SK-N-SH (cell line): ENCODE measurements at regions not wholly inside any gene's neighbourhood (a gene's known extent, or its start where the extent isn't known, plus 50 kb on each side); places are given as distances from the start of the nearest gene placed in this dataset.

ENCODE experiments used
- CTCF ChIA-PET: fragments of 300-600, 350-600 bp; formaldehyde crosslinking; extraction: SDS; loops from one replicate; lab custom pipeline; 2021; lab: Yijun Ruan, JAX
- POLR2A ChIA-PET: fragments of 350-600 bp; sonication (Branson Sonifier 250); formaldehyde crosslinking; extraction: SDS; loops from one replicate; lab custom pipeline; 2020; ENCODE audit warnings: antibody characterized with exemption, inconsistent platforms; lab: Yijun Ruan, JAX
- DNase-seq: peaks from one replicate; pipeline ENCODE4 v3.0.0; 2012
- H2AFZ ChIP-seq: fragments of 200-600 bp; sonication (generic); 2 replicates; pipeline ENCODE4 v1.8.1; 2016; ENCODE audit warnings: antibody characterized with exemption, mild to moderate bottlenecking, low read depth
- H3F3A ChIP-seq: fragments of 200-600 bp; sonication (generic); replicated peaks from 2 replicates; pipeline ENCODE3; 2016; ENCODE audit warnings: antibody characterized with exemption, mild to moderate bottlenecking; ENCODE audit not compliant: insufficient read depth
- H3K27ac ChIP-seq, 2 experiments: fragments of 200-500 bp in 1 of 2; fragments of 200-600 bp in 1 of 2; sonication (Bioruptor generic) in 1 of 2; sonication (generic), shearing (Covaris generic) in 1 of 2; 2 replicates each; pipeline versions ENCODE4 v1.5.1 to v1.6.1; 2014 to 2016; ENCODE audit warnings: low read depth in 2 of 2, inconsistent platforms in 1 of 2, low read length in 1 of 2, mild to moderate bottlenecking in 1 of 2, mixed read lengths in 1 of 2
- H3K27me3 ChIP-seq: fragments of 200-600 bp; sonication (generic), shearing (Covaris generic); 2 replicates; pipeline ENCODE4 v1.6.1; 2016; ENCODE audit warnings: mixed run types; ENCODE audit not compliant: insufficient read depth
- H3K36me3 ChIP-seq, 2 experiments: fragments of 200-500 bp in 1 of 2; fragments of 200-600 bp in 1 of 2; sonication (Bioruptor generic) in 1 of 2; sonication (generic) in 1 of 2; replicated peaks in 1 of 2; 2 replicates each; pipeline versions ENCODE3 to v1.5.1; 2014 to 2016; ENCODE audit warnings: low read length in 1 of 2, mild to moderate bottlenecking in 1 of 2; ENCODE audit not compliant: insufficient read depth in 2 of 2, control insufficient read depth in 1 of 2
- H3K4me1 ChIP-seq, 2 experiments: fragments of 200-500 bp in 1 of 2; fragments of 200-600 bp in 1 of 2; sonication (Bioruptor generic) in 1 of 2; sonication (generic), shearing (Covaris generic) in 1 of 2; 2 replicates each; pipeline versions ENCODE4 v1.5.1 to v1.6.1; 2014 to 2016; ENCODE audit warnings: low read depth in 1 of 2, low read length in 1 of 2, mixed run types in 1 of 2; ENCODE audit not compliant: insufficient read depth in 2 of 2, control insufficient read depth in 1 of 2
- H3K4me2 ChIP-seq: fragments of 200-600 bp; sonication (generic), shearing (Covaris generic); 2 replicates; pipeline ENCODE4 v1.6.1; 2017; ENCODE audit warnings: mixed run types
- H3K4me3 ChIP-seq, 2 experiments: fragments of 200-500 bp in 1 of 2; fragments of 200-600 bp in 1 of 2; sonication (Bioruptor generic) in 1 of 2; sonication (generic), shearing (Covaris generic) in 1 of 2; 2 replicates each; pipeline versions ENCODE4 v1.5.1 to v1.8.1; 2014 to 2016; ENCODE audit warnings: low read depth in 2 of 2, inconsistent platforms in 1 of 2, low read length in 1 of 2, mild to moderate bottlenecking in 1 of 2, mixed read lengths in 1 of 2, moderate library complexity in 1 of 2
- H3K79me2 ChIP-seq: fragments of 200-600 bp; sonication (generic); 2 replicates; pipeline ENCODE4 v1.8.1; 2017; ENCODE audit warnings: mild to moderate bottlenecking; ENCODE audit not compliant: insufficient read depth
- H3K9ac ChIP-seq: fragments of 200-600 bp; sonication (generic); 2 replicates; pipeline ENCODE4 v1.6.1; 2017; ENCODE audit warnings: mixed run types
- H3K9me2 ChIP-seq: fragments of 200-600 bp; sonication (generic); 2 replicates; pipeline ENCODE4 v1.6.1; 2017; ENCODE audit warnings: mixed run types
- H3K9me3 ChIP-seq: fragments of 200-600 bp; sonication (generic); 2 replicates; pipeline ENCODE4 v1.6.1; 2017; ENCODE audit warnings: mixed run types, mild to moderate bottlenecking, moderate library complexity
- H4K20me1 ChIP-seq: fragments of 200-600 bp; sonication (generic); 2 replicates; pipeline ENCODE4 v1.6.1; 2017; ENCODE audit warnings: mild to moderate bottlenecking, mixed run types; ENCODE audit not compliant: insufficient read depth
- CHD2 ChIP-seq: fragments of 150-350 bp; IDR thresholded peaks from 2 replicates; pipeline ENCODE4 v1.6.1; 2018; ENCODE audit warnings: low read length; ENCODE audit not compliant: partially characterized antibody
- FOSL2 ChIP-seq: IDR thresholded peaks from 2 replicates; pipeline ENCODE4 v1.4.0; 2012; ENCODE audit warnings: low read depth, mild to moderate bottlenecking, moderate library complexity, borderline replicate concordance
- FOXJ3 ChIP-seq: sonication (generic); formaldehyde crosslinking; IDR thresholded peaks from 2 replicates; pipeline ENCODE4 v1.5.1; 2020; ENCODE audit warnings: mild to moderate bottlenecking, missing genetic modification reagents
- GABPA ChIP-seq: IDR thresholded peaks from 2 replicates; pipeline ENCODE4 v1.4.0; 2012; ENCODE audit warnings: low read depth, mild to moderate bottlenecking
- JUND ChIP-seq: IDR thresholded peaks from 2 replicates; pipeline ENCODE4 v1.4.0; 2012
- NFIC ChIP-seq: IDR thresholded peaks from 2 replicates; pipeline ENCODE4 v1.4.0; 2012; ENCODE audit warnings: borderline replicate concordance
- NRF1 ChIP-seq: IDR thresholded peaks from 2 replicates; pipeline ENCODE4 v1.6.1; 2012; ENCODE audit warnings: low read depth, mild to moderate bottlenecking, low read length
- RAD21 ChIP-seq: IDR thresholded peaks from 2 replicates; pipeline ENCODE4 v1.6.1; 2012; ENCODE audit warnings: mild to moderate bottlenecking, low read length
- RFX5 ChIP-seq: IDR thresholded peaks from 2 replicates; pipeline ENCODE4 v1.6.1; 2012; ENCODE audit warnings: mild to moderate bottlenecking, improper control_type of control experiment, low read length
- SMC3 ChIP-seq: IDR thresholded peaks from 2 replicates; pipeline ENCODE4 v1.6.1; 2012; ENCODE audit warnings: low read depth, low read length, improper control_type of control experiment
- TAF1 ChIP-seq: IDR thresholded peaks from 2 replicates; pipeline ENCODE4 v1.6.1; 2012; ENCODE audit warnings: low read depth, mild to moderate bottlenecking, low read length, moderate library complexity, borderline replicate concordance
- TCF12 ChIP-seq: IDR thresholded peaks from 2 replicates; pipeline ENCODE4 v1.4.0; 2012
- WGBS: methylation state at CpG from one replicate; pipeline ENCODE4 v1.1.6; 2017; ENCODE audit warnings: low lambda C conversion rate; 5-methylcytosine and 5-hydroxymethylcytosine counted together
- TF ChIP-seq, protein P1 (sequence below): IDR thresholded peaks from 2 replicates; pipeline ENCODE4 v1.4.0; 2012; ENCODE audit warnings: low read depth, borderline replicate concordance
- TF ChIP-seq, protein P2 (sequence below): fragments of 150-350 bp; IDR thresholded peaks from 2 replicates; pipeline ENCODE4 v1.6.1; 2016; ENCODE audit warnings: mild to moderate bottlenecking, low read depth, low read length
- TF ChIP-seq, protein P3 (sequence below): fragments of 200-600 bp; sonication (generic); IDR thresholded peaks from 2 replicates; pipeline ENCODE4 v1.6.1; 2017; ENCODE audit warnings: antibody characterized with exemption, mild to moderate bottlenecking, moderate library complexity

DNA sequence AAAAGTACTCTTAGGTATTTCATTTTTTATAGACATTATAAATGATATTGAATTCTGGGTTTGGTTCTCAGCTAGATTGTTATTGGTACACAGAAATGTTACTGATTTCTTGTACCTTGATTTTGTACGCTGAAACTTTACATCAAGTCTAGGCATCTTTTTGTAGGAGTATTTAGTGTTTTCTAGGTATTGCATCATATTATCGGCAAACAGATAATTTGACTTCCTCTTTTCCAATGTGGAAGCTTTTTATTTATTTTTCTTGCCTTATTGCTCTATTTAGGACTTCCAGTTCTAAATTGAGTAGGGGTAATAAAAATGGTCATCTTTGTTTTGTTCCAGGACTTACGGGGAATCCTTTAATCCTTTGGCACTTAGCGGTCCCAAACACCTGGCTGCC lies 676.6 kb upstream of the CCDC179 start:
- Histone ChIP-seq H3K4me2 (no peak overlapping the region), H3K9ac (no peak overlapping the region), H3K4me3 (no peak overlapping the region), H3K9me3 (no peaks in the 10 kb centered on the region), H3K36me3 (no peaks in the 10 kb centered on the region), H3K27ac (no peak overlapping the region), H3K79me2 (no peaks in the 10 kb centered on the region), H3K27me3 (no peaks in the 10 kb centered on the region), H2AFZ (no peak overlapping the region), H3K9me2 (no peaks in the 10 kb centered on the region), H4K20me1 (no peaks in the 10 kb centered on the region), H3F3A (no peaks in the 10 kb centered on the region), H3K4me1 (no peaks in the 10 kb centered on the region; a peak in 1 of 4 replicates)
- ChIA-PET CTCF (interaction anchor here (0.9 kb wide), 1 partner anchor 223 kb away, joined by 3 read pairs; no protein-coding TSS in a partner anchor), POLR2A (no interaction called here)
- no peak for DNase-seq
- TF ChIP-seq FOSL2 (no peak), GABPA (no peak), FOXJ3 (CRISPR knock-in tag) (no peak), JUND (no peak), NFIC (no peak)
- TF ChIP-seq, protein P1, sequence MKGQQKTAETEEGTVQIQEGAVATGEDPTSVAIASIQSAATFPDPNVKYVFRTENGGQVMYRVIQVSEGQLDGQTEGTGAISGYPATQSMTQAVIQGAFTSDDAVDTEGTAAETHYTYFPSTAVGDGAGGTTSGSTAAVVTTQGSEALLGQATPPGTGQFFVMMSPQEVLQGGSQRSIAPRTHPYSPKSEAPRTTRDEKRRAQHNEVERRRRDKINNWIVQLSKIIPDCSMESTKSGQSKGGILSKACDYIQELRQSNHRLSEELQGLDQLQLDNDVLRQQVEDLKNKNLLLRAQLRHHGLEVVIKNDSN, result no peak
- 65% methylated on average over 4 of the region's 4 CpGs for WGBS

- Histone ChIP-seq H3K9ac (no peak overlapping the region), H3F3A (no peaks in the 10 kb centered on the region)
- POLR2A ChIA-PET, result no interaction called here
- TF ChIP-seq TCF12 (no peak), NRF1 (no peak), FOSL2 (no peak)
- TF ChIP-seq, protein P2, sequence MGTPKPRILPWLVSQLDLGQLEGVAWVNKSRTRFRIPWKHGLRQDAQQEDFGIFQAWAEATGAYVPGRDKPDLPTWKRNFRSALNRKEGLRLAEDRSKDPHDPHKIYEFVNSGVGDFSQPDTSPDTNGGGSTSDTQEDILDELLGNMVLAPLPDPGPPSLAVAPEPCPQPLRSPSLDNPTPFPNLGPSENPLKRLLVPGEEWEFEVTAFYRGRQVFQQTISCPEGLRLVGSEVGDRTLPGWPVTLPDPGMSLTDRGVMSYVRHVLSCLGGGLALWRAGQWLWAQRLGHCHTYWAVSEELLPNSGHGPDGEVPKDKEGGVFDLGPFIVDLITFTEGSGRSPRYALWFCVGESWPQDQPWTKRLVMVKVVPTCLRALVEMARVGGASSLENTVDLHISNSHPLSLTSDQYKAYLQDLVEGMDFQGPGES, result no peak
- TF ChIP-seq, all 33 proteins: peak for 0
- Histone ChIP-seq H3K4me2 (no peak overlapping the region), H3K27ac (no peak overlapping the region), H3K4me3 (no peak overlapping the region), H3K4me1 (no peaks in the 10 kb centered on the region; a peak in 1 of 4 replicates), H3K9me3 (no peaks in the 10 kb centered on the region), H3K79me2 (no peaks in the 10 kb centered on the region), H3K36me3 (no peaks in the 10 kb centered on the region), H3K27me3 (no peaks in the 10 kb centered on the region), H4K20me1 (no peaks in the 10 kb centered on the region), H3K9me2 (no peaks in the 10 kb centered on the region), H2AFZ (no peak overlapping the region)
- CTCF ChIA-PET, result interaction anchor here (0.6 to 2.5 kb wide), 35 partner anchors 9 to 1810 kb away, joined by 3 to 26 read pairs (median 4); no protein-coding TSS in a partner anchor
- 64% methylated on average over 5 of the region's 5 CpGs for WGBS
- no peak for DNase-seq
These were observed 679.3 kb upstream of the CCDC179 start for GRCh38 chr11:23539556-23539955.

DNA sequence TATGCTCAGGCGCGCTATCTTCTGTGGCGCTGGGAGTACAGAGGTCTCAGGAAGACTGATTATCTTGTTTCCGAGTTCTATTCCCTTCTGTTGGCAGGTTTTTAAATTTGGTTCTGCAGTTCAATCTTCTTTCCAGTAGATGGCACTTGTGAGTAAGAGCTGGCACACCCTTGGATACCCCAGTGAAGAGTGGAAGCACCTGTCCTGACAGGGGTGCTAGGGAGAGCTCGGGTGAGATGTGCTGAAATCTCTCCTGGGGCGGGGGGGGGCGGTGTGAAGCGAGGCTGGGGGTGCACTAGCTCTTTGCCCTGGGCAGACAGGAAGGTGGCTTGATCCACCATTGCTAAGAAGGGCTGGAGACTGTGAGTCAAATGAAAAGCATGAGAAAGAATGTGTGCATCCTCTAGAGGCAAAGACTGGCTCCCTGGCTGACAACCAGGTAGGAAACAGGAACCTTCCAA lies 679.9 kb upstream of the CCDC179 start:
- 2% methylated on average over 6 of the region's 8 CpGs for WGBS
- TF ChIP-seq SMC3 (peak; percentile 78), TAF1 (no peak), NRF1 (peak; percentile 21; the same call in 1 of the 2 replicates), CHD2 (no peak), RAD21 (peak; percentile 84), RFX5 (0 out of 2 replicates have a peak, but pooled peaks have one; percentile 11)
- TF ChIP-seq, protein P3, sequence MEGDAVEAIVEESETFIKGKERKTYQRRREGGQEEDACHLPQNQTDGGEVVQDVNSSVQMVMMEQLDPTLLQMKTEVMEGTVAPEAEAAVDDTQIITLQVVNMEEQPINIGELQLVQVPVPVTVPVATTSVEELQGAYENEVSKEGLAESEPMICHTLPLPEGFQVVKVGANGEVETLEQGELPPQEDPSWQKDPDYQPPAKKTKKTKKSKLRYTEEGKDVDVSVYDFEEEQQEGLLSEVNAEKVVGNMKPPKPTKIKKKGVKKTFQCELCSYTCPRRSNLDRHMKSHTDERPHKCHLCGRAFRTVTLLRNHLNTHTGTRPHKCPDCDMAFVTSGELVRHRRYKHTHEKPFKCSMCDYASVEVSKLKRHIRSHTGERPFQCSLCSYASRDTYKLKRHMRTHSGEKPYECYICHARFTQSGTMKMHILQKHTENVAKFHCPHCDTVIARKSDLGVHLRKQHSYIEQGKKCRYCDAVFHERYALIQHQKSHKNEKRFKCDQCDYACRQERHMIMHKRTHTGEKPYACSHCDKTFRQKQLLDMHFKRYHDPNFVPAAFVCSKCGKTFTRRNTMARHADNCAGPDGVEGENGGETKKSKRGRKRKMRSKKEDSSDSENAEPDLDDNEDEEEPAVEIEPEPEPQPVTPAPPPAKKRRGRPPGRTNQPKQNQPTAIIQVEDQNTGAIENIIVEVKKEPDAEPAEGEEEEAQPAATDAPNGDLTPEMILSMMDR, result peak; percentile 68
- Histone ChIP-seq H3K36me3 (no peaks in the 10 kb centered on the region), H3F3A (no peaks in the 10 kb centered on the region), H2AFZ (no peak overlapping the region), H3K9me2 (no peaks in the 10 kb centered on the region), H3K27ac (no peak overlapping the region), H3K4me2 (no peak overlapping the region), H3K9me3 (no peaks in the 10 kb centered on the region), H4K20me1 (no peaks in the 10 kb centered on the region), H3K9ac (no peak overlapping the region), H3K27me3 (no peaks in the 10 kb centered on the region), H3K4me3 (peak overlapping the region in 1 of 2 experiments; percentile 35; a peak in 1 of 4 replicates), H3K4me1 (no peaks in the 10 kb centered on the region; a peak in 1 of 4 replicates), H3K79me2 (no peaks in the 10 kb centered on the region)
- ChIA-PET POLR2A (no interaction called here), CTCF (interaction anchor here (0.6 to 2.5 kb wide), 43 partner anchors 9 to 1810 kb away, joined by 3 to 26 read pairs (median 4); no protein-coding TSS in a partner anchor)
- peak; percentile 66 for DNase-seq
